Activated CD4-positive, alpha-beta T cell treated with anti-CD3 and anti-CD28 coated beads, Interleukin-2, amount 50 U/mL, for 4 hours (primary cell): ENCODE measurements at regions not wholly inside any gene's neighbourhood (a gene's known extent, or its start where the extent isn't known, plus 50 kb on each side); places are given as distances from the start of the nearest gene placed in this dataset.
A peak's percentile ranks its signal among the peaks of the same experiment; 100 is the strongest.

Source experiments
- DNase-seq, 2 experiments: peaks; one replicate each; pipeline ENCODE4 v3.0.0-alpha.2; 2020

DNA sequence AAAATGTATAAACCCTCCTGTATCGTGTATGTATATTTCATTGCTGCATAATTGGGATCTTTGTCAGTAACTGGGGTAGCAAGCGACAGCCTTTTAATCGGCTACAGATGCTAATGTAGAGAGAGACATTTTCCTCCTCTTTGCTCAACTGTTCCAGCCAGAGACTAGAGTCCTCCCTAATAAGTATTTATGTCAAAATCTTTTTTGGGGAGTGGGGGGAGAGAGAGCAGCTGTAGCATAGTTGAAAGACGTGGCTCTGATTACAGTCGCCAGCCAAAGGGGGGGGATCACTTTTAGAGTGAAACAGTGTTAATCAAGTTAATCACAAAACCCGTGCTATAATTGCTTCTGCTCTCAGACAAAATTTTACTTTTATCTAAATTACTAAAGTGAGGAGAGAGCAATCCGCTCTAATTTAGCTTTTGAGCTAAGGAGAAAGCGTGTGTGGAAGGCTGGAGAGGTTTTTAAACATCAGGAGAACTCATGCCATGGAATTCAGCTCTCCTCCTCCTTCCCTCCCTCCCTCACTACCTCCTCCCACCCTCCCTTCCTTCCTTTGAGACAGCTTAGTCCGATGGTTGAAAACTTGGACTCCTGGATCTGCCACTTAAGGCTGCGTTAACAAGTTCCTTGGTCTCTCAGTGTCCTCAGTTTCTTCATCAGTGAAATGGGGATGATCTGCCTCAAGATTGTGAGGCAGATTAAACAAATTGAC lies 87.3 kb upstream of the ZNF618 start:
- no peak for DNase-seq

DNA sequence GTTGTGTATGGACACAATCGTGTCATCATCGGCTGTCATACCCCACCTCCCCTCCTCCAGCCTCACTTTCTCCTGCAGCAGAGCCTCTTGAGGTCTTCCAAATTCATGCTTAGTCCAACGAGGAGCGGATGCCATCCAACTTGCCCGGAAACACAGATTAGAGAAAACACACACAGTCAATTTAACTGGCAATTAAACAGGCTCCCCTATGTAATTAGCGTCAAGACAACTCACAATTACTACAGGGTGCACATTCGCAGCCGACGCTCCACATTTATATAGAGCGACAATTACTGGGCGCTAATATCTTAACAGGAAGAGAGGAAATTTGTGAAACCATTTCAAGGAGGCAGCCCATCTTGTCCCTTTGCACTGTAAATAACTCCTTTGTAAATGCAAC lies 86.0 kb upstream of the ZNF618 start:
- DNase-seq, result no peak

DNA sequence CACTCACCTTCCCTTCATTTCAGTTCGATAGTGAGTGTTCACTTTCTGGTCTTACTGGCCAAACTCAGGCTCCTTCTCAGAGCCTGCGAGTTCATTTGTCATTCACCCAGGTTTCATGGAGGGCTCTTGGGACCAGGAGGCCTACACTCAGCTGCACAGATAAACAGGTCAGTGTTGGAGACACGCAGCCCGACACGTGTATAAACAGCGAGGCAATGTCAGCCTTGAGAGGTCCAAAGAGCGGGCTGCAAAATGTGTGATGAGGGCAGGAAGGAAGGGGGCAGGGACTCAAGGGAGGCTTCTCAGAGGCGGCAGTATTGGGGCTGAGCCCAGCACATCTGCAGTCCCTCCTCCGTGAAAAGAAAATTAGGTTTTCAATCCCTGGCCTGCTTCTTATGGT lies 82.6 kb upstream of the ZNF618 start:
- DNase-seq, result no peak

DNA sequence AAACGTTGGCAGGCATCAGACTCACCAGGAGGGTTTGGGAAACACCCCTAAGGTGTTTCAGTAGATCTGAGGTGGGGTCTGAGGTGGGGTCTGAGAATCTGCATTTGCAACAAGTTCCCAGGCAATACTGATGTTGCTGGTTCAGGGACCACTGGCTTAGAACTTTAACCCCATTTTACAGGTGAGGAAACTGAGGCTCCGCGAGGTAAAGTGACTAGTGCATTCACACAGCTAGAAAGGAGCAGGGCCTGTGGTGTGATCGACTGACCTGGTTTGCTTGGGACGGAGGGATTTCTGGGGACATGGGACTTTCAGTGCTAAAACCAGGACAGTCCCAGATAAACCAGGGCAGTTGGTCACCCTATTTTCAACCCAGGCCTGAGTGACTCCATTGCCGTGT lies 81.4 kb upstream of the ZNF618 start:
- DNase-seq, result no peak

DNA sequence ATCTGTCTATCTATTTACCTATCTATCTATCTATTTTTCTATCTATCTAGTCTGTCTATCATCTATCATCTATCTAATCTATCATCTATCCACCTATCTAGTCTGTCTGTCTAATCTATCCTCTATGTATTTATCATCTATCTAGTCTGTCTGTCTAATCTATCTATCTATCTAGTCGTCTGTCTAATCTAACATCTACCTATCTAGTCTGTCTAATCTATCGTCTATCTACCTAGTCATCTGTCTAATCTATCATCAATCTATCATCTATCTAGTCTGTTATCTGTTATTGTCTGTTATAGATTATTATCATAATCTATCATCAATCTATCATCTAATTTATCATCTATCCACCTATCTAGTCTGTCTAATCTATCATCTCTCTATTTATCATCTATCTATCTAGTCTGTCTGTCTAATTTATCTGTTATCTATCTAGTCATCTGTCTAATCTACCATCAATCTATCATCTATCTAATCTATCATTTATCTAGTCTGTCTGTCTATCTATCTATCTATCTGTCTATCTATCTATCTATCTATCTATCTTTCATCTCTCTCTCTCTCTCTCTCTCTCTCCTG lies 80.2 kb upstream of the ZNF618 start:
- DNase-seq, result no peak

DNA sequence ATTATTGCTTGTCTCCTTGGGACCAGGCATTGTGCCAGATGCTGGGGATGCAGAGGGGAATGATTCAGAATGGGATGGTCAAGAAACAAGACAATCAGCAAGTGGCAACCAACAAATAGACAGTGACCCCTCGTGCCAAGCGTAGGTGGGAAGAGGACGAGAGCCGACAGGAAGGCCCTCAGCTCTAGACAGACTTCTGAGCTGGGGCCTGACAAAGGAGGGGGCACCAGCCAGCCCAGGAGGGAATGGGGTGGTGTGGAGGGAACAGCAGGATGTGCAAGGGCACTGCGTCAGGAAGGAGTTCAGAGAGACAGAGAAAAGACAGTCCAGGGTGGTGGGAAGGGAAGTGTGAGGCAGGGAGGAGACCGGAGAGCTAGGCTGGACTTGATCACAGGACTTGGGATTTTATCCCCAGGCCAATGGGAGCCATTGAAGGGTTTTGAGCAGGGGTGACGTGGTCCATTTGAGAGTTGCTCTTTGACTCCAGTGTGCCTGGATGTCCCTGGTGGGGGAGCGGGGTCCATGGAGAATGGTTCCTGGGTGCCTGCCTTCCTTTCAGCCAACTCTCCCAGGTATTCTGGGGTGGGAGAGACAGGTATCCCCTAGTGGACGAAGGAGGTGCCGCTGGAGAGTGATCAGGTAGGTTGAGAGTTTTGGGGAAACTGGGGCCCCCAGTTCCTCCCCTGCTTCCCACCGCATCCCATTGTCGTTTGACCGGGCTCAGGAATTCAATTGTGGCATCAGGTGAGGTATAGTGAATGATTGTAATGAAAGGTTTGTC lies 79.3 kb upstream of the ZNF618 start:
- DNase-seq, result no peak

DNA sequence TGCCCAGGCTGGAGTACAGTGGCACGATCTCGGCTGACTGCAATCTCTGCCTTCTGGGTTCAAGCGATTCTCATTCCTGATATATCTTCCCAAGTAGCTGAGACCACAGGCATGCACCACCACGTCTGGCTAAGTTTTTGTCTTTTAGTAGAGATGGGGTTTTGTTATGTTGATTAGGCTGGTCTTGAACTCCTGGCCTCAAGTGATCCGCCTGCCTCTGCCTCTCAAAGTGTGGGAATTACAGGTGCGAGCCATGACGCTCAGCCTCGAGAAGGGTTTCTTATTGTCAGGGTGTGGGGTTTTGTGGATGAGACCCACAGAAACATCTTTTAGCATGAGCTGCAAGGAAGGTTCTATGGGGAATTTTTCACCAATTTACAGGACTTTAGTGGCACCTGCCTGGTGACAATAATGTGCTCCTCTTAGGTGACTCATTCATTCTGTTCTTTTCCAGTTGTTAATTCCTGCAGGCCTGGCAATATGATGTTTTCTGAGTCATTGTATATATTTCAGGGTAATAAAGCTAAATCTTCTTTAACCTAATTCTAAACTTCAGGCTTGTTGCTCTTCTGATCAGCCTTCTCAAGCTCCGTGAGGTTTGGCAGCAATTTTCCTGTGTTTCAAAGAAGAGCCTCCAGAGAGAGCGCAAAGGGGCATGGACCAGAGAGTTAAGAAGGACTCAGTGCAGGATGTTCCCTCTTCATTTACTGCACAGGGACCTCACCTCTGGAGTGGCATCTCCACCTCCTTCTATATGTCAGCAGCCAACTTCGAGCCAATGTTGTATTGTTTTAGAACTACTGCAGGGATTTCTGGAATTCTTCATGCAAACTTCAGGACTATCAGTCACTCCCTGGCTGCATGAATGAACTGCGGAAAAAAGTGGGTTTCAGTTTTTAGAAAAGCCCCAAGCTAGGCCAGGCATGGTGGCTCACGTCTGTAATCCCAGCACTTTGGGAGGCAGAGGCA lies 77.8 kb upstream of the ZNF618 start:
- no peak for DNase-seq

DNA sequence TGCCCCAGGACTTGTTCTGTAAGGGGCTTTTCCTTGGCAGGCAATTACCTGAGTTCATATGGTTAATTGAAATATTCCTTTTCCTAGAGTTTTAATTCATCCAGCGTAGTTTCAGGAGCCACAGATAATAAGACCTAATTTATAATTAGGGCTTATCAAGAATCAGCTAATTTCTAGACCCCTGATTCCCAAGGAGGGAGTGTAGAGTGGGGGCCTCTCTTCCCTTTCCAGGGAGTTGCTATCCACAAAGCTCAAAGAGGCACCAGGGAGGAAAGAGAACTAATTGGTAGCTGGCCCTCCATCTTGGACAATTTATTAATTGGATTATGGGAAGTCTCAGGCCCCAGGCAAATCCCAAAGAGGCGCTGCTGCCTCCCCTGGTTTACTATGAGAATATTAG lies 75.8 kb upstream of the ZNF618 start:
- no peak for DNase-seq

DNA sequence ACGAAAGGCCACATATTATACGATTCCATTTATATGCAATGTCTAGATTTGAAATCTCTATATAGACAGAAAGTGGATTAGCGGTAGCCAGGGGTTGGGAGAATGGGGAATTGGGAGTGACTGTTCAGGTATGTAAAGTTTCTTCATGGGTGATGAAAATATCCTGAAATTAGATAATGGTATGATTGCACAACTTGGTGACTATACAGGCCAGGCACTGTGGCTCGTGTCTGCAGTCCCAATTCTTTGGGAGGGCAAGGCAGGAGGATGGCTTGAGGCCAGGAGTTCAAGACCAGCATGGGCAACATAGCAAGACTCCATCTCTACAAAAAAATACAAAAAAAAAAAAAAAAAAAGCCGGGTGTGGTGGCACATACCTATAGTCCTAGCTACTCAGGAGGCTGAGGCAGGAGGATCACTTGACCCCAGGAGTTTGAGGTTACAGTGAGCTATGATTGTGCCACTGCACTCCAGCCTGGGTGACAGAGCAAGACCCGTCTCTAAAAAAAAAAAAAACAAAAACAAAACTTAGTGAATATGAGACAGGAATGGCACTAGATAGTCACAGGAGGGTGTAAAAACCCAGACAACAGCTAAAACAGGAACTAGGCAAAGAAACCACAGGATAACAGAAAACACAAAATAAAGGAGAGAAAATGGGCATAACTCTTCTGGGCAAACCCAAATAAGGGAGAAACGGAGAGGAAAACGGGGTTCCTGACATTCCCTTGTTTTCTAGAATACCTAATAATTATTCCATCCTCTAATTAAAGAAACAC lies 72.1 kb upstream of the ZNF618 start:
- no peak for DNase-seq

DNA sequence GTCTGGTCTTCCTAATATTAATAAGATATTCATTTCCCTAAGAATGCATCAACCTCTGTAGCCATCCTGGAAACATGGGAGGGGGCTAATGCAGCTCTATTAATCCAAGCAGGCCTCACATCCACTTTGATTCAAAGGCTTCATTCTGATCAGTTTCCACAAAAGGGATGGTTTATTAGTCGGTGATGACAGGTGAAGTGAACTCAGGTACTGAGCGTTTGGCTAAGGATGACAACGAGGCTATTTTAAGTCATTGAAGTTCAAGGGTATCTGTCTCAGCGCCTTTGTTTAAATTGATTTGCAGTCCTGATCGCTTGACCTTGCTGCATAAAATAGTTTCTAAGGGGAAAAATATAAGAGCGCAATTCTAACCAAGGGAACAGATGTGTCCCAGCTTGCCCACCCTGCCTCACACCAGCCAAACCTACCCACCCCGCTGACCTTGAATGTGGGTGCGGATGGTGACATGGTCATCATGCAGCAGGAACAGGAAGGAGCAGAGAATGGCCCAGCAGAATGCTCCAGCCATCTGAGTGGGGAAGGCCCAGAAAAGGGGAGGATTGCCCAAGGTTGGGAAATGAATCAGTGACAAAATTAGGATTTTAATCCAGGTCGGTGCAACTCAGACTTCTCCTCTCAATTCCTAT lies 70.5 kb upstream of the ZNF618 start:
- no peak for DNase-seq

DNA sequence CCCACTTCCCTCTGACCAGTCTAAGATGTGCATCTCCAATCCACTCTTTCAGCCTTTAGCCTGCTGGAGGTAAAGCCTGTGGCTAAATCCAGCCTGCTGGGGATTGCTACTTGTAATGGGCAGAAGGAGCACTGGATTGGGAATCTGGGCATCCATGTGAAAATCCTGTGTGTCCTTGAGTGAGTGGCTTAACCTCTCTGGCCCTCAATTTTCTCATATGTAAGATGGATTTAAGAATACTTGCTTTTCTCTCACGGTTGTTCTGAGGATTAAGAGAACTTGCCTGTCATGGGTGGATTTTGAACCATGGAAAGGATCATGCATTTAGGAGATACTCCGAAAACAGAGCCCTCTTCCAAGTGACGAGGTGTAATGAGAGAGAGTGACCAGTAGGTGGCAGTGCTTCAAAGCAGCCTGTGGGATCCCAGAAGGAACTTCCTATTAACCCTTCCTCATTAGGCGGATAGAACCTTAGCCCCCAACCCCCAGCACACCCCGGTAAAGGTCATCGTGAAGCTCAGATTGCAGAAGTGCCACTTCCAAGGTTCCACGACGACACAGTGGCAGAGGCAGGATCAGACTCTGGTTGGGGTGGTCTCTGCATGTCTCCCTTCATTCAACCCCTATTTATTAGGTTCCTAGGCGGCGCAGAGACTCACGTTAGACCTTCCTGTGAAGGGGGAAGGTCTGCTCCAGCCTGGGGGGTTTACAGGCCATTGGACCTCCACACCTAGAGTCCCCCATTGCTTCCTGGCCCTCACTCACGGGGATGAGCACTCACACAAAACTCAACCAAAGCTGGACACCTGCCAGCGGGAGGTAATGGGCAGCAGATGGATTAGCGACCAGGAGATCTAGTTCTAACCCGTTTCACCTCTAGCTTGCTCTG lies 68.7 kb upstream of the ZNF618 start:
- peak in 1 of 2 experiments; percentile 4 for DNase-seq

DNA sequence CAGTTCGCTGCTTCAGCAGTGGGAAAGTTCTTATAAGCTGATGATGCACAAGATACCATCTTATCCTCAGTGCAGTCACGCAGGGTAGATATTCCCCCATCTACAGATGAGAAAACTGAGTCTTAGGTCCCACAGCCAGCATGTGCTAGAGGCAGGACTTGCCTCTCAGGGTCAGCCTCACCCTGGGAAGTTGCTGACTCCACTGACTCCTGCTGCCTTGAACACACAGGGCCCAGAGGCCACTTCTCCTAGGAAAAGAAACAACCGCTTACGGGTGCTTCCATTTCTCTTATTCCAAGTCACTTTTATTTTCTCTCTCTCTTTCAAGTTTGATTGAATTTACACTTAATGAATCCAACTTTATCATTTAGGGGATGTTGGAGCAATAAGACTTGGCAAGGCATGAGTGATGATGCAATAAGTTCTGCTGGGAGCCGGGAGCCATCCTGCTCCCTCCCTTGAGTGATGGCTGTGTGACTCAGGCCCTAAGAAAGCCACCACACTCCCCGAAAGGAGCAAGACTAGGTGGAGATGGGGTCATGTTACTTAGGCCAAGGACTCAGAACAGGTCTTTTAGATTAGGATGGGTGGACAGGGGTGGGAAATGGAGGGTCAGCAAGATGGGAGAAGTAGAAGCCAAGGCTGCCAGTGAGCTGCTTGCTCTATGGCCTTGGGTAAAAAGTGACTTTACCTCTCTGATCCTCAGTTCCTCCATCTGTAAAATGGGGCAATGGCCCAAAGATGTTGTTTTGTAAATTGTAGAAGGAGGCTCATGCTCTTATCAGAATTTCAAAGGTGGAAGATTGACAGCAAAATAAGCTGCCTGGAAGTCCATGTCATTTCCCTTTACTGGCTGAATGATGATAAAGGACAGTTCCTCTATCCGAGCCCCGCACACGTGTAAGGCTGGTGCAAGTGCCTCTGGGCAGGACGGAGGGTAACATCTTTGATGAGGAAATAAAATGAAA lies 67.4 kb upstream of the ZNF618 start:
- DNase-seq, result no peak

DNA sequence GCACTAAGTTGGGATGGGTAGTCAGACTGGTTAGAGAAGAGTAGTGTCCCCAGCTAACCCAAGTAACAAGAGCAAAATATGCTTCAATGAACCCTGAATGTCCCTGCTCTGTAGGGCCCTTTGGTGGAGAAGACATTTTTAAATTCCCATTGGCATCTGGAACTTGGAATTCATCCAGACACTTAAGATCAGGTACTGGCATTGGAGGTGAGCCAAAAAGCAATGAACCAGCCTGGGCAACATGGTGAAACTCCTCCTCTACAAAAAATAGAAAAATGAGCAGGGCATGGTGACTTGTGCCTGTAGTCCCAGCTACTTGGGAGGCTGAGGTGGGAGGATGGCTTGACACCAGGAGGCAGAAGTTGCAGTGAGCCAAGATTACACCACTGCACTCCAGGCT lies 58.9 kb upstream of the ZNF618 start:
- DNase-seq, result no peak

DNA sequence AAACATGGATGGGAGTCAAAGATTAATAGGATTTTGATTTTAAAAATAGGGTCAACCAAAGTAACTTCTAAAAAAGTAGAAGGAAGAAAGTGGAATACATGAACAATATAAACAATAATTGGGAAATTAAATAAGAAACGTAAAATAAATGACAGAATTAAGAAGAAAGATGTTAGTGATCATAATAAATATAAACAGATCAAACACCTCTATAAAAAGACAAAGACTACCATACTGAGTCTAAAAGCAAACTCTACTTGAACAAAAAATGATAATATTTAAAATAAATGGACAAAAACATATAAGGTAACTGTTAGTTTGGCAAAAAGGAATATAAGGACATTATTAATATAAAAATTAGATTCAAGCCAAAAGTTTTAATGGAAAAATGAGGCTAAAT lies 57.7 kb upstream of the ZNF618 start:
- DNase-seq, result no peak

DNA sequence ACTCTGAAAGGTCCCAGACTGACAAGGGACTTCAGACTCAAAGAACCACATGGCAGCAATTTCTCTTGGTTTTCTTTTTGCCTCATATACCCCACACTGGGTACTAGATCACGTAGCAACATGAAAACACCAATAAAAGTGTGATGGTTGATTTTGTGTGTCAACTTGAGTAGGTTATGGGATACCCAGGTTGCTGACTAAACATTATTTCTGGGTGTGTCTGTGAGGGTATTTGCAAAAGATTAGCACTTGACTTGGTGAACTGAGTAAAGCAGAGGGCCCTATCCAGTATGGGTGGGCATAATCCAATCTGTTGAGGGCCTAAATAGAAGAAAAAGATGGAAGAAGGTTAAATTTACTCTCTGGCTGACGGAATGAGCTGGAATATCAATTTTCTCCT lies 53.8 kb upstream of the ZNF618 start:
- no peak for DNase-seq

DNA sequence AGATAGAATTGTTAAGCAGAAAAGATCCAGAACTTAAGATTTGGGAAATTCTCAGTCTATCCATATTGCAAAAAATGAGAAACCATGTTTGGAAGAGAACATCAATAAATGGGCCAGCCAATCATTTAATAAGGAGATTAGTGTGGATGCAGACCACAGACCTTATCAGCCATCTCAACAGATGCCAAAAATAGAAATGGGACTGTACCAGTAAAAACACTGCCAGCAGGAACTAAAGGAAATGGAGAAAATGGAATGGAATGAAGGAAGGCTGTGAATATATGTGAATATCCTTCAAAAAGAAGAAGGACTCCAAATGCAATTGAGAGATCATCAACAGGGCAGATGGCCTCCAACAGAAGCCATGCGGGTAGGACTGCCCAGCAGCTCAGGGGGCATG lies 52.7 kb upstream of the ZNF618 start:
- no peak for DNase-seq
